ENCODE measurements at regions not wholly inside any gene's neighbourhood (a gene's known extent, or its start where the extent isn't known, plus 50 kb on each side); places are given as distances from the start of the nearest gene placed in this dataset.

DNA sequence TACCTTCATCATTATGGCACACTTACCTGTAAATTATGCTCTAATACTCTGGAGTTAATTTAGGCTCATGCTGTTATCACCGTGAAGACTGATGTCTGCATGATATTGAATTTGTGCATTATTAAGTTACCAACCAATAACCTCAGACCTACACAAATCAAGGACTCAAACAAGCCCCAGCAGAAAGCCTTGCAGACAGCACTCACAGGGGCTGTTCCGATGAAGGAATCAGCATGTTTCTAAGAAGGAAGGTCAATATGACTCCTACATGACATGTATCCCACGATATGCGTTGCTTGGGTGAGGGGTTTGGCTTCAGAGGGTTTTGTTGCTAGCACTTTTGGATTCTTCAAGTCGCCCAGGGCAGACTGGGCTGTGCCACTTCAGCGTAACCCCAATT, 1071.2 kb upstream of the SLC10A2 start:
- Histone ChIP-seq H3K27ac (no peak overlapping the region), H3K36me3 (no peaks in the 10 kb centered on the region), H3K9me3 (no peaks in the 10 kb centered on the region), H3K4me1 (no peaks in the 10 kb centered on the region), H3K27me3 (no peaks in the 10 kb centered on the region), H3K4me3 (no peak overlapping the region)
- ATAC-seq = no peak
- TF ChIP-seq, protein P1, sequence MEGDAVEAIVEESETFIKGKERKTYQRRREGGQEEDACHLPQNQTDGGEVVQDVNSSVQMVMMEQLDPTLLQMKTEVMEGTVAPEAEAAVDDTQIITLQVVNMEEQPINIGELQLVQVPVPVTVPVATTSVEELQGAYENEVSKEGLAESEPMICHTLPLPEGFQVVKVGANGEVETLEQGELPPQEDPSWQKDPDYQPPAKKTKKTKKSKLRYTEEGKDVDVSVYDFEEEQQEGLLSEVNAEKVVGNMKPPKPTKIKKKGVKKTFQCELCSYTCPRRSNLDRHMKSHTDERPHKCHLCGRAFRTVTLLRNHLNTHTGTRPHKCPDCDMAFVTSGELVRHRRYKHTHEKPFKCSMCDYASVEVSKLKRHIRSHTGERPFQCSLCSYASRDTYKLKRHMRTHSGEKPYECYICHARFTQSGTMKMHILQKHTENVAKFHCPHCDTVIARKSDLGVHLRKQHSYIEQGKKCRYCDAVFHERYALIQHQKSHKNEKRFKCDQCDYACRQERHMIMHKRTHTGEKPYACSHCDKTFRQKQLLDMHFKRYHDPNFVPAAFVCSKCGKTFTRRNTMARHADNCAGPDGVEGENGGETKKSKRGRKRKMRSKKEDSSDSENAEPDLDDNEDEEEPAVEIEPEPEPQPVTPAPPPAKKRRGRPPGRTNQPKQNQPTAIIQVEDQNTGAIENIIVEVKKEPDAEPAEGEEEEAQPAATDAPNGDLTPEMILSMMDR (IDR thresholded peaks at IDR 0.05) = no peak
- DNase-seq = no peak
- 86 to 88% methylated on average over 6 of the region's 6 CpGs for WGBS, 2 donors
- intact Hi-C loops (cut with DNase I) = no loop called here

DNA sequence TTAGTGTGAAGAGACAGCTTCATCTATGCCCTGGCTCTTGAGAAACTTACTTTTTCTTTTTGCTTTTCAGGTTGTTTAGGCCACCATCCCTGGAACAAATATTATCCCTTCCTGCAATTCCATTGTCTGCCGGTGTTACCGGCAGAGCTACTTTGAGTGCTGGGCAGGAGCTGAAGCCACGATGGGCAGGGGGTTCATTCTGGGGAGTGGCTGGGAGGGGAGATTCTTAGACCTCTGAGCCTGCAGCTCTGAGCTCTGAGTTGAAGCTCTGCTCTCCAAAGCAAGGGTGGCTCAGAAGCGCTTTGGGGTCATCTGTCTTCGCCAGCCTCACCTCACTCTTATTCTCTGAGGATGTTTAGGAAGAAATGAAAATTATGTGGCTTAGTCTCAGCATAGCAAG, 1066.6 kb upstream of the SLC10A2 start:
- no peak for DNase-seq
- Histone ChIP-seq H3K27ac (no peak overlapping the region), H3K4me1 (no peaks in the 10 kb centered on the region), H3K9me3 (no peaks in the 10 kb centered on the region), H3K36me3 (no peaks in the 10 kb centered on the region), H3K4me3 (no peak overlapping the region), H3K27me3 (no peaks in the 10 kb centered on the region)
- no peak for ATAC-seq
- WGBS, 2 donors = 73 to 89% methylated on average over 5 of the region's 5 CpGs
- intact Hi-C loops (cut with DNase I) = no loop called here
- TF ChIP-seq, protein P1 (IDR thresholded peaks at IDR 0.05) = no peak

DNA sequence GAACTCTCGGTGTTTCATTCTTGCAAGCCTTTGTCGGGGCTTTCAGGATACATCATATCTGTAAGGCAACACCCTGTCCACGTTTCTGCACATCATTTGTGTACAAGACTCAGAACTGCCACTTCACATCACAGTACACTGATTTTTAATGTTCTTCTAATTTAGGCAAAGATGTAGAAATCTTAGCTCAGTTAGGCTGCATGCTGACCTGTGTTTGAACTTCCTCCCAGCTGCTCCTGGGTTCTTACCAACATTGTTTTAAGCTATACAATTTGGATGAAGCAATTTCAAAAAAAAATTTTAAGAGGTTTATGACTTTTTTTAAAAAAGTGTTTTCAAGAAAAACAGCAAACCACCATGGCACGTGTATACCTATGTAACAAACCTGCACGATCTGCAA, 1047.9 kb upstream of the SLC10A2 start:
- Histone ChIP-seq H3K27ac (no peak overlapping the region), H3K4me1 (no peaks in the 10 kb centered on the region), H3K9me3 (peaks cover 0 to 13% (median 0%) of the 10 kb centered on the region in 11 donors), H3K4me3 (no peak overlapping the region), H3K36me3 (no peaks in the 10 kb centered on the region), H3K27me3 (no peaks in the 10 kb centered on the region)
- TF ChIP-seq, protein P1 (IDR thresholded peaks at IDR 0.05) = no peak
- WGBS, 2 donors = 56 to 63% methylated on average over 5 of the region's 5 CpGs
- DNase-seq (no peak), ATAC-seq (no peak)
- intact Hi-C loops (cut with DNase I) = no loop called here

DNA sequence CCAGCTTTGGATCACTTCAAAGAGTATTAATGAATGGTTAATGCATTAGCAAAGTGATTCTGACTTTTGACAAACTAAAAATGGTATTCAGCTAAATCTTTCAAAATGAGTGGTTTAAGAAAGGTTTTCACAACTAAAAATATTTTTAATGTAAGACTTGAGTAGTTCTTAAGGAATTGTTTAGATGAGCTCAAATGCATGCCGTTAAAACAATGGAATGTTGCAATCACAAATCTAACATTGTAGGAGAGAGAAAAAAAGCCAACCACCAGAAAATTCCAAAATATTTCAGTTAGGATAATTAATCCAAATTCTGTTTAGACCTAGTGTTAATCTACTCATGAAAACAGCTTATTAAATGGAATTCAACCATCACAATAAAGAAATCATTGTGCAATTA, 1044.8 kb upstream of the SLC10A2 start:
- Histone ChIP-seq H3K4me3 (no peak overlapping the region), H3K4me1 (no peaks in the 10 kb centered on the region), H3K27me3 (no peaks in the 10 kb centered on the region), H3K27ac (no peak overlapping the region), H3K9me3 (peaks cover 0 to 20% (median 0%) of the 10 kb centered on the region in 11 donors), H3K36me3 (no peaks in the 10 kb centered on the region)
- DNase-seq = no peak
- WGBS, 2 donors = 61 to 63% methylated on average over 1 of the region's 1 CpG
- TF ChIP-seq, protein P1 (IDR thresholded peaks at IDR 0.05) = no peak
- intact Hi-C loops (cut with DNase I) = no loop called here
- no peak for ATAC-seq
